ENCODE measurements at regions not wholly inside any gene's neighbourhood (a gene's known extent, or its start where the extent isn't known, plus 50 kb on each side); places are given as distances from the start of the nearest gene placed in this dataset.

DNA sequence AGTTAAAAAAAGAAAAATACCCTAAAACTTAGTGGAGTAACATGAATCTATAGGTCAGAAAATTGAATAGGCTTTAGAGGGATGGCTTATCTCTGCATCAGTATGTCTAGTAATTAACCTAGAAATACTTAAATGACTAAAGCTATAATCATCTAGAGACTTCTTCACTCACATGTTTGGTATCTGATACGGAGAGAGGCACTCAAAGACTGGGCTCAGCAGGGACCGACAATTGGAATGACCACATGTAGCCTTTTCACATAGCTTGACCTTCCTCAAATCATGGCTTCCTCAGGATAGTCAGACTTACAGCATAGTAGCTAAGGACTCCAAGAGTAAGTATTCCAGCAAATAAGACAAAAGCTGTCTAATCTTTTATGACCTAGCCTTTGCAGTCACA, 105.3 kb upstream of the RORB start:
- TF ChIP-seq, protein P1, sequence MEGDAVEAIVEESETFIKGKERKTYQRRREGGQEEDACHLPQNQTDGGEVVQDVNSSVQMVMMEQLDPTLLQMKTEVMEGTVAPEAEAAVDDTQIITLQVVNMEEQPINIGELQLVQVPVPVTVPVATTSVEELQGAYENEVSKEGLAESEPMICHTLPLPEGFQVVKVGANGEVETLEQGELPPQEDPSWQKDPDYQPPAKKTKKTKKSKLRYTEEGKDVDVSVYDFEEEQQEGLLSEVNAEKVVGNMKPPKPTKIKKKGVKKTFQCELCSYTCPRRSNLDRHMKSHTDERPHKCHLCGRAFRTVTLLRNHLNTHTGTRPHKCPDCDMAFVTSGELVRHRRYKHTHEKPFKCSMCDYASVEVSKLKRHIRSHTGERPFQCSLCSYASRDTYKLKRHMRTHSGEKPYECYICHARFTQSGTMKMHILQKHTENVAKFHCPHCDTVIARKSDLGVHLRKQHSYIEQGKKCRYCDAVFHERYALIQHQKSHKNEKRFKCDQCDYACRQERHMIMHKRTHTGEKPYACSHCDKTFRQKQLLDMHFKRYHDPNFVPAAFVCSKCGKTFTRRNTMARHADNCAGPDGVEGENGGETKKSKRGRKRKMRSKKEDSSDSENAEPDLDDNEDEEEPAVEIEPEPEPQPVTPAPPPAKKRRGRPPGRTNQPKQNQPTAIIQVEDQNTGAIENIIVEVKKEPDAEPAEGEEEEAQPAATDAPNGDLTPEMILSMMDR (IDR thresholded peaks at IDR 0.05; ENCODE audit: low read depth, low read length, poor library complexity, severe bottlenecking): no peak
- TF ChIP-seq EZH2phosphoT487 (IDR thresholded peaks at IDR 0.05; ENCODE audit: borderline replicate concordance, low read length): no peak

All from DOHH2 (cell line).